M059J (cell line): ENCODE measurements at regions not wholly inside any gene's neighbourhood (a gene's known extent, or its start where the extent isn't known, plus 50 kb on each side); places are given as distances from the start of the nearest gene placed in this dataset.
"Not testable (repeated sequence)": the region's sequence is repeated elsewhere in the genome, so short reads cannot be mapped to it uniquely, and the experiment has no call there.

ENCODE experiments used
- DNase-seq: peaks from one replicate; pipeline ENCODE4 v3.0.0-alpha.2; 2012; ENCODE audit warnings: low read depth

DNA sequence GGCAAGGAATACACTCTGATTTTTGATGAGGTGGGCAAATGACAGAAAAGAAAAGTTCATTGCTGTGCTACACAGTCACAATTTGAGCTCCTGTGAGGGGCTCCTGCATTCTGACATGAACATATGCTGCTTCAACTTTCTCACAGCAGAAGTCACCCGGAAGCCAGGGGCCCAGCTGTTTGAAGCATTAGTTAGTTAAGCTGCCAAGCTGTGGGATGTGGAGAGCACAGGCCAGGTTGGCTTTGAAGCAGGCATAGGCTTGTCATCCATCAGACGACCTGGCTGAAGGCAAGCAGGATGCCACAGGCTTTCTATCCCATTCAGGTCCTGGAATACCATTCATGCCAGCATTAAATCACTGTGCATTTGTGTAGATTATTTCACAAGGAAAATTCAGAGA is 63.1 kb downstream of the MTNR1B start:
- DNase-seq = no peak

DNA sequence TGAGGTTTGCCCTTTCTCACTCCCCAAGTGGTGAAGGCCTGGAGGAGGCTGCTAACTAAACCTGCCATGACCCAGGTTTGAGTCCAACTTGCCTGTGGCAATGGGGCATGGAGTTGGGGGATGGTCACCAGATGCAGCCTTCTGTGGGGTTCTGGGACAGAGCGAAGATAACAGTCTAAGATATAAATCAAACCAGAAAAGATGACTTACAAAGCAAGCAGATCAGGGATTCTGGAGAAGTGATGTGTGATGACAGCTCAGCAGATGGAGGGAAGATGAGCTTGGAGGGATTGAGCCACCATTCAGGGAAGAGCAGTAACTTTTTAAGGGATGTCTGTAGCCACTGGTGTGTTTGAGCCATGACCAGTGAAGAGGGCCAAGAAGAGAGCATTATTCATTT is 63.6 kb downstream of the MTNR1B start:
- no peak for DNase-seq

DNA sequence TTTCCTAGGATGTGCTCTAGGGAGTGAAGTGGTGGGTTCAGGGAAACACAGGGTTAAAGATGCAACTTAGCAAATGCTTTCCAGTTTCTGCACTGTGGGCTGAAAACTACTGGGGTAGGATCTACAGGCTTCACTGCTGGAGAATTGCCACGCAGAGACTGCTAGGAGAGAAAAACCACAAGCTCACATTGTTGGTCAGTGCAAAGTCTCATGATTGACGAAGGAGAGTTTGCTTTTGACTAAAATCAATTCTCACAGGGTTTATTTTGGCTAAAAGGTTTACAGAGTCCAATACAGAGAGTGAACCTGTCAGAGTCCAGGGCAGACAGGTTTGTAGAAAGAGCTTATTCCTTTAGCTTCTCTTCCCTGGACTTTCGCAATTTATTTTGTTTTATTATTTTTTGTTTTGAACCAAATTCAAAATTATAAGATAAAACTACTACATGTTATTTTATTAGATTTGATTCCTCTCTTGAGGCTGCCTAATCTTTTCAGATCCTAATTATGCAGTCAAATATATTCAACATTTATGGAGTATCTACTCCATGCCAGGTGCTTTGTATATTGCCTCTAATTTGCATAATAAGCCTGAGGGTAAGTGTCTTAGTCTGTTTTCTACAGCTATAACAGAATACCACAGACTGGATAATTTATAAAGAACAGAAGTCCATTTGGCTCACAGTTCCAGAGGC is 64.7 kb downstream of the MTNR1B start:
- DNase-seq = peak; percentile 68

DNA sequence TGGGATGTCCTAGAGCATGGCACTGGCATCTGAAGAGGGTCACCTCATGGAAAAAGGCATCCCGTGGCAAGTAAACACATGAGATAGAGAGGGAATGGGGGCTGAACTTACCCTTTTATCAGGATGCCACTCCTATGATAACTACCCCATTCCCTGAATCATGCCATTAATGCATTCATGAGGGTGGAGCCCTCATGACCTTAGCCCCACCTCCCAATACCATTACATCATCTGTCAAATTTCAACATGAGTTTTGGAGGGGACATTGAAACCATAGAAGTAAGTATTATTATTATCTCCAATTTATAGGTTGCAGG is 65.2 kb downstream of the MTNR1B start:
- no peak for DNase-seq

DNA sequence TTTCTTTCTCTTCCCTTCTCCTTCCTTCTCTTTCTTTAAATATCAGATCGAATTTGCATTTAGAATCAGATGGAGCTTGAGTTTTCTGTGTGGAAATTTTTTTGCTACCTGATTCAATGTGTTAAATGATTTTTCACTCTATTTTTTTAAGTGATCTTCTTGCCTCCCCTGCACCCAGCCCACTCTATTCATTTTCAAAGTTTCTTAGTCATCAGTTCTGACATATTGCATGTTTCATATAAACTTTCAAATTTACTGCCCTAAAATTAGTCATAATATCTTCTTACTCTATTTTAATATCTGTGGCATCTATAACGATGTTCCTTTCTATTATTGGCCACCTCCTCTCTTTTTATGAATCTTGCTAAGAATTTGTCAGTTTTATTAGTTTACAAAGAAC is 69.1 kb downstream of the MTNR1B start:
- DNase-seq = no peak

DNA sequence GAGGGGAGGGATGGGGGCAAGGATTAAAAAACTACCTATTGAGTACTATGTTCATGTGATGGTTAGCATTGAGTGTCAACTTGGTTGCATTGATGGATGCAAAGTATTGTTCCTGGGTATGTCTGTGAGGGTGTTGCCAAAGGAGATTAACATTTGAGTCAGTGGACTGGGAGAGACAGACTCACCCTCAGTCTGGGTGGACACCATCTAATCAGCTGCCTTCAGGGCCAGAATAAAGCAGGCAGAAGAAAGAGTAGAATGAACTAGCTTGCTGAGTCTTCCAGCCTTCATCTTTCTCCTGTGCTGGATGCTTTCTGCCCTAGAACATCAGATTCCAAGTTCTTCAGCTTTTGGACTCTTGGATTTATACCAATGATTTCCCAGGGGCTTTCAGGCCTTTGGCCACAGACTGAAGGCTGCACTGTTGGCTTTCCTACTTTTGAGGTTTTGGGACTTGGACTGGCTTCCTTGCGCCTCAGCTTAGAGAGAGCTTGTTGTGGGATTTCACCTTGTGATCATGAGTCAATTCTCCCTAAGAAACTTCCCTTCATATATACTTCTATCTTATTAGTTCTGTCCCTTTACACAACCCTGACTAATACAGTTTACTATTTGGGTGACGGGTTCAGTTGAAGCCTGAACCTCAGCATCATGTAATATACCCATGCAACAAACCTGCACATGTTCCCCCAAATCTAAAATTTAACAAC is 70.2 kb downstream of the MTNR1B start:
- no peak for DNase-seq

DNA sequence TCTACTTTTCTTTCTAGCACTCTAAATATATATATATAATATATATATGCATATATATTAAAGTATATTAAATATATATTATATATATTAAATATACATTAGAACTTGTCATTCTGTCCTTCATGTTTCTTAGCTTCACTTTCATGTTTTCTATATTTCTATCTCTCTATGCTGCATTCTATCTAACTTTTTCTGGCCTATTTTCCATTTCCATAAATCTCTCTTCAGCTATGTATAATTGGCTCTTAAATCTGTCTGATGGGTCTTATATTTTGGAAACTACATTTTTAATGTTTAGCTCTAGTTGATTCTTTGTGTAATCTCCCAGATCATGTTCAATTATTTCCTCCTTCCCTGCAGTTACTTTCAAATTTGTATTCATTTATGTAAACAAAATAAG is 72.2 kb downstream of the MTNR1B start:
- DNase-seq = no peak

DNA sequence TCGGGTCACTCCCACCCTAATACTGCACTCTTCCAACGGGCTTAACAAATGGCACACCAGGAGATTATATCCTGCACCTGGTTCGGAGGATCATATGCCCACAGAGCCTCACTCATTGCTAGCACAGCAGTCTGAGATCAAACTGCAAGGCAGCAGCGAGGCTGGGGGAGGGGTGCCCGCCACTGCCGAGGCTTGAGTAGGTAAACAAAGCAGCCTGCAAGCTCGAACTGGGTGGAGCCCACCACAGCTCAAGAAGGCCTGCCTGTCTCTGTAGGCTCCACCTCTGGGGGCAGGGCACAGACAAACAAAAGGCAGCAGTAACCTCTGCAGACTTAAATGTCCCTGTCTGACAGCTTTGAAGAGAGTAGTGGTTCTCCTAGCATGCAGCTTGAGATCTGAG is 73.7 kb downstream of the MTNR1B start:
- DNase-seq = not testable (repeated sequence)

DNA sequence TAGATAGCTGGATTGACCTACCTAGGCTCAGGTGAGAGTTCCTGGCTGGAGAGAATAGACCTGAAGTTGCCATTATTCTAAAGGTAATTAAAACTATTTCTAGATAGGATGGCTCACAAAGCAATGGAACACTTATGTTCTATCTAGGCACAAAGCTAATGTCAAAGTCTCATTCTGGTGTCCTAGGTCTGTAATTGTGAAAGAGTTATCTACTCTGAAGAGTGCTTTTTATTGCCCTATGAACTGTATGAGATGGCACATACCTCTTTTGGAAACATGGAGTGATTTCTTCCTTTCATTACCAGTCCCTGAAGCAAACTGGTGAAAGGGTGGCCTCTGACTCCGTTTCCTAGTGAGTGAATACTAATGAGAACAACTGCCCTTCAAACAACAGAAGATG is 80.3 kb downstream of the MTNR1B start:
- no peak for DNase-seq

DNA sequence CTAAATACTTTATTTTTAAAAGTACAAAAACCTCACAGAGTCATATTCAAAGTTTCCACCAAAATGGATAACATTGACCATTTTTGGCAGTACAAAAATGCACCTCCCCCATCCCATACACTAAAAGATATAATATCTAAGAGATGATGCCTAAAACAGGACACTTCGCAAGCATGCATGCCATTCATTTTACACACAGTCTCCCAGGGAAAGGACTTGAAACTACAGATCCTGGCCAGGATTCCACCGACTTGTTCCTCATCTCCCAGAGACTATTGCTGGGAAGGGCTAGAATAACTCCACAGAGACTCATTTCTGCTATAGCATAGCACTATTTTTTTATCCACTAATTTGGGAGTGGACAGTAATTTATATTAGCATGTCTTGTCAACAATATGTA is 81.7 kb downstream of the MTNR1B start:
- DNase-seq = no peak

DNA sequence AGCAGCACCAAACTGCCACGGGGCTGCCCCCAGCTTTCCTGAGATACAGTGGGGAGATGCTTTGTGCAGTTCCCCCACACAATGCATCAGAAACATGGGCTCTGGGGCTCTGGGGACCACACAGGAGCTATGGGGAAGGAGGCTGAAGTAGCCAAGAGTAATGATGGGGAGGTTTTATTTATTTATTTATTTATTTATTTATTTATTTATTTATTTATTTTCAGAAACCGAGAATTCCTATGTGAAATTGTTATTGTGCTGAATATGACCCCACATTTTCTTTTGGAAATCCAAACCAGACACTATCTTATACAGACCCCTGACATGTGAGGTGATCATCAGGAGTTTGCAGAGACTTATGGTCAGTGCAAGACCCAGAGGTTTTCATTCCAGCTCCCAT is 84.4 kb downstream of the MTNR1B start:
- DNase-seq = no peak

DNA sequence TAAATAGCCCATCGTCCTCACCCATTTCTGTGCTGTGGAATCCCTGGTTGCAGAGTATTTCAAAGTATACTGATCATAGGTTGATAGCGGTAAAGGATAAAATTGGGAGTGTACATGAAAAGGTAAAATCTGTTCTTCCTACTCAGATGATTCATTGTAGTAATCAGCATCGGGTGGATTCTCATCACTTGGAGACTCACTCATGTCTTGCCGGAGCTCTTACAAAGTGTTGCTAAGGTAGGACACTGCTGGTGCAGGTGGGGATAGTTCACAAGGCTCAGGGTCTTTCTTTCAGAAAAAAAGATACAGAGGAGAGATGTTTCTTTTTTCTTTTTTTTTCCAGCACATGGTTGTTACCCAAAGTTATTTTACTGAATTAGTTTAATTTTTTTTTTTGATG is 84.8 kb downstream of the MTNR1B start:
- peak; percentile 30 for DNase-seq

DNA sequence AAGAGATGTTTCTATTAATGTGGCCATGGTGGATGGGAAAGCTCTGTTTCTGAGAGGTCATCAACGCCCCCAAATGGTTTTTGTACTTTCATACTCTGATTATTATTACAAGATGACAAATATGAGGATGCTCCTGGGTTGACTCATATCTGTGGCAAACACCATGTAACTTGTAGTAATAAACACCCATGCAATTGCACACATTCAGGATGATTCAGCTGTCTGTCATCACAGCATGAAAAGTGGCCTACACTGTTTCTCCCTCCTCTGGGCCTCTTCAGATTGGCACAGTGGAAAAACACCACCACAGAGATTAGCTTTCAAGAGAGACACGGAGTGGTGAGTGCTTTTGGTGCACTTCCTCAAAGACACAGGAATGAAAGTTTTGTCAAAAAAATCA is 85.4 kb downstream of the MTNR1B start:
- DNase-seq = peak; percentile 97

DNA sequence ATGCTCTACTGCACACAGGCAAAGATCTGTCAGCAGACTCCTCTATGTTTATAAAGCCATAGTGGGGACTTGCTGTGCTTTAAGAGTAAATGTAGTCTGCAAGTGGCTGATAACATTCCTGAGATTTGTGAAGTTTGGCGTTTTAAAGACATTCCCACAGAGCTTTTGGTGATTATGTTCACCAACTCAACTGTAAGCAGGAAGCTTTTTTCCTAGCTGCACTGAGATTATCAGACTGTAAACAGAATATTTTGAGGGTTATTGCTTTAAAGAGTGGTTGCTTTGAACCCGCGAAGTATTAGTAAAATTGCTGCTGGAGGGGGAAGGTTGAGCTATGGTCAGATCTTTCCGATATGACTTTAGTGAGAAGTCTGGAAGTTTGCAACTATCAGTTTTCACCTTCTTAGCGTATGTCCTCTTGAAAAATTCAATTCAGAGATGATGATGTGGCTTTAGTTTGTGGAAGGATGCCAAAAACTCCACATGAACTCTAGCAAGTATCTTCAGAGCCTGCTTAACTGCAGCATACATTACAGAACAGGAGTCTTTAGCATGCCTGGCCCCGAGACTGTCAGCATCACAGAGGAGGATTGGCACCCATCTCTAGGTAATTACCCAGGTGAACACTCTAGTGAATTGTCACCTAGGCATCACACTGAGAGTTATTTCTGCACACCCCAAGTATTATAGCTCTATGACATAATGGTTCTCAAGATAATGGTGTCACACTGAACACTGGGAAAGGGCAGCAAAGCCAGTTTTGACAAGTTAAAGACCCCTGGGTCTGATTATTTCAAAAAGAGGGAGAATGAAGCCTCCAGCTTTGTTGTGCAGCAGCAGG is 89.9 kb downstream of the MTNR1B start:
- peak; percentile 75 for DNase-seq

DNA sequence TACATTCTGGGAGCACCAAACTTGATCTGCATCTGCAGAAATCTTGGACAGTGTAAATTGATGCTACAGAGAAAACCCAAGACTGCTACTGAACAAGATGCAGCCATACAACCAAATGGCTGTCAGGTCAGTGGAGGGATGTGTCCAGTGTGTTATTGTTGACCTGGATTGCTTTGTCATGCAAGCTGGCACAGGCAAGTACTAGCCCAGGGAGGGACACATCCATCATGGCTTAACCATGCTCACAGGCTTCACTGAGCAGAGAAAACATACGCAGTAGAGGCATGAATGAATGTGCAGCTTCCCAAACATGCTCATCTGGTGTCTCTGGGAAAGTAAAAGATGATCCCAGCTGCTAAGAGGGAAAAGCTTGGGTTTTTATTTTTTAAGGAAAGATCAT is 93.6 kb downstream of the MTNR1B start:
- no peak for DNase-seq

DNA sequence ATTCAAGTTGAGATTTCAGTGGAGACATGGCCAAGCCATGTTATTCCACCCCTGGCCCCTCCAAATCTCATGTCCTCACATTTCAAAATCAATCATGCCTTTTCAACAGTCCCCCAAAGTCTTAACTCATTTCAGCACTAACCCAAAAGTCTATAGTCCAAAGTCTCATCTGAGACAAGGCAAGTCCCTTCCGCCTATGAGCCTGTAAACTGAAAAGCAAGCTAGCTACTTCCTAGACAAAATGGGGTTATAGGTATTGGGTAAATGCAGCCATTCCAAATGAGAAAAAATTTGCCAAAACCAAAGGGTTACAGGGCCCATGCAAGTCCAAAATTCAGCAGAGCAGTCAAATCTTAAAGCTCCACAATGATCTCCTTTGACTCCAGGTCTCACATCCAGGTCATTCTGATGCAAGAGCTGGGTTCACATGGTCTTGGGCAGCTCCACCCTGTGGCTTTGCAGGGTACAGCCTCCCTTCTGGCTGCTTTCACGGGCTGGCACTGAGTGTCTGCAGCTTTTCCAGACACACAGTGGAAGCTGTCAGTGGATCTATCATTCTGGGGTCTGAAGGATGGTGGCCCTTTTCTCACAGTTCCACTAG is 95.7 kb downstream of the MTNR1B start:
- peak; percentile 42 for DNase-seq

DNA sequence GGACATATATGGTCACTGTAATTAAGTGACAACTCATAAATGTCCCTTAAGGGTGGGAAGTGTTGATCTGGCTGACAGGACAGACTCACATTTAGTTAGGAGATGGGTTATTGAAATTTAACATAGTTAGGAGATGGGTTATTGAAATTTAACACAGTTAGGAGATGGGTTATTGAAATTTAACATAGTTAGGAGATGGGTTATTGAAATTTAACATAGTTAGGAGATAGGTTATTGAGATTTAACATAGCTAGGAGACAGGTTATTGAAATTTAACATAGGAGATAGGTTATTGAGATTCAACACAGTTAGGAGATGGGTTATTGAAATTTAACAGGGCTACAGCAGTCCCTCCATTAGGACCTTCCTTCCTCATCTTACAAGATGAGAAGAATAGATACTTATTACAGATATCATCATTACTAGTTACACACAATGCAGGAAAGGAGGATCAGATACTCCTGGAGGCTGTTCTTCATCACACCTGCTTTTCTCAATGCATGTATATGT is 98.5 kb downstream of the MTNR1B start:
- DNase-seq = no peak

DNA sequence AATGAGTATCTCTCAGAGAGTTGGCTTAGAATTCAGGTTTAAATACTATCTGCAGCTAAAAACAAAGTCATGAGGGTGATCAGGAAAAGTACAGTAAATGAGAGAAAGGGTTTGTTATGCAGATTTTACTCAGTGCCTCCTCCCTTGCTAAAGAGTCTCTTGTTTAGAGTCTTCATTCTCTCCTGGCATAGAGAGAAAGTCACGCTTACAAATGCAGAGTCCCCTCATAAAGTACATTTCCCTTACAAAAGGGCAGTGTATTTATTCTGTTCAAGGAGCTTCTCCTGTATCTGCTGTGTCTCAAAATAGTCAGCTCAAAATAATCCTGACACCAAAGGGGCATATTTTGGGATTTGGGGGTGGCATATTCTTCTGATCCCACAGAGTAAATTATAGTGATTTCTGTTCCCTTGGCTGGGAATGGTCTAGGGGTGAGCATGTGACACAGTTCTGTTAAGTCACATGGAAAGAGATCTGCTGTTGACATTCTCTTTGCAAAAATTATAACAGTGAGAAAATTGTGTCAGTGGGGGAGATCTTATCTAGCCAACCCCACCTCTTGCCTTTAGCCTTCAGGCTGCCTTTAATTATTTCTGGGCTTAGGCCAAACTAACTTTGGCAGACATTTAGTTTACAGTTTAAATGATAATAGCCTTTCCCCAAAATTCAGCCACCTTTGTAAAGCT is 102.9 kb downstream of the MTNR1B start:
- DNase-seq = no peak

DNA sequence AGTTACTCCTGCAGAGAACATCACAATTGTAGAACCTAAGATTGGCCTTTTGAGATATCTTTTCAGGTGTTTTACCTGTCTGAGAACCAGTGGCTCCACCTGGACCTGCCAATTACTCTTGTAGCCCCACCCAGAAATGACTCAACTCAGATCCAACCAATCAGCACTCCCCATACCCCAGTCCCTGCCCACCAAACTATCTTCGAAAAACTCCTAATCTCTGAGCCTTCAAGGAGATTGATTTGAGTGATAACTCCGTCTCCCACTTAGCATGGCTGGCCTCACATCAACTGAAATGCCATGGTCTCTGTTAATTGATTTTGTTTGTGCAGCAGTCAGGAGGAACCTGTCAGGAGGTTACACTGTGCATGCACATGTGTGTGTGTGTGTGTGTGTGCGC is 103.6 kb downstream of the MTNR1B start:
- DNase-seq = no peak

DNA sequence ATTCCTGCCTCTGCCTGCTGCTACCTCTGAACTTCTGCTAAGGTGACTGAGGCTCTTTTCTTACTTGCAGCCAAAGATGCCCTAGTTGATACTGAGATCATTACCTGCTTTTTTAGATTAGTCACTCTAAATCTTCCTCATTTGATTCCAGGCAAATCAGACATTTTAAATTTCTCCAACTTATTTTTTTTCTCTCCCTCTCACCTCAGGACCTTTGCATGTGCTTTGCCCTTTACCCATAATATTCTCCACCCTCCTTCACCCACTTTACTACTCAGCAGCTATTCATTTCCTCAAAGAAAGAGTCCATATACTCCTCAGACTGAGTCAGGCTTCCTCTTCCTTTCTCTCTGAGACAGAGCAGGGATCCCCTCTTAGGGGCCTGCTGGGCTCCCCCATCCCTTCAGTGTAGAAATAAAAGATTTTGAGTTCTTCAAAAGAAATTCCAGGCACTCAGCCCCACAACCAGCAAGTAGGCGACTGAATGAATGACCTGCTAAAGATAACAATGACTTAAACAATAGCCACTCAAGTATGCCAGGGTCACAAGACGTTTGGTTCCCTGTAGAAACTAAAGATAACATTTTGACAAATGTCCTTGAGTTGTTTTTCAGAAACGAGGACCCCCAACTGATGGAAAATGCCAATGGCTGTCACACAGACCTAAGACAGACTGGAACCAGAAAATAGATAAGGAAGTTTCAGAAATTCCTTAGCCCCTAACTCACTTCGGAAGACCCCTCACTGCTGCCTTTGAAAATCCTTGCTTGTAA is 104.2 kb downstream of the MTNR1B start:
- no peak for DNase-seq

DNA sequence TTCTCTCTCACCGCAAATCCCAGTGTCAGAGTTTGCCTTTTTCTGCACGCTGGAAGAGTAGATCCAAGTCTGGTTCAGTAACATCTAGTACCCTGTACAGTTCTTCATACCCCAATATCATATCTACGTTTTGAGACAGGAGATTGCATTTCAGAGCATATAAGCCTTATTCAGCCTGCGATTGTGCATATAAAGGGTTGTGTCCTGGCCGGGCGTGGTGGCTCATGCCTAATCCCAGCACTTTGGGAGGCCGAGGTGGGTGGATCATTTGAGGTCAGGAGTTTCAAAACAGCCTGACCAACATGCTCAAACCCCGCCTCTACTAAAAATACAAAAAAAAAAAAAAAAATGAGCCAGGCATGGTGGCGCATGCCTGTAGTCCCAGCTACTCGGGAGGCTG is 104.9 kb downstream of the MTNR1B start:
- DNase-seq = no peak
